H1 (cell line): ENCODE measurements at regions not wholly inside any gene's neighbourhood (a gene's known extent, or its start where the extent isn't known, plus 50 kb on each side); places are given as distances from the start of the nearest gene placed in this dataset.

Experiments
- NANOG ChIP-seq: IDR thresholded peaks from 2 replicates; pipeline ENCODE4 v1.6.1; 2011; ENCODE audit warnings: low read length, low read depth, mild to moderate bottlenecking, inconsistent platforms; ENCODE audit not compliant: insufficient read depth, poor library complexity, severe bottlenecking
- SP2 ChIP-seq: IDR thresholded peaks from 2 replicates; pipeline ENCODE4 v1.6.1; 2012; ENCODE audit warnings: mild to moderate bottlenecking, low read length, inconsistent platforms
- TF ChIP-seq, protein P1 (sequence below): IDR thresholded peaks from 2 replicates; pipeline ENCODE4 v1.6.1; 2011; ENCODE audit warnings: low read length, improper control_type of control experiment

DNA sequence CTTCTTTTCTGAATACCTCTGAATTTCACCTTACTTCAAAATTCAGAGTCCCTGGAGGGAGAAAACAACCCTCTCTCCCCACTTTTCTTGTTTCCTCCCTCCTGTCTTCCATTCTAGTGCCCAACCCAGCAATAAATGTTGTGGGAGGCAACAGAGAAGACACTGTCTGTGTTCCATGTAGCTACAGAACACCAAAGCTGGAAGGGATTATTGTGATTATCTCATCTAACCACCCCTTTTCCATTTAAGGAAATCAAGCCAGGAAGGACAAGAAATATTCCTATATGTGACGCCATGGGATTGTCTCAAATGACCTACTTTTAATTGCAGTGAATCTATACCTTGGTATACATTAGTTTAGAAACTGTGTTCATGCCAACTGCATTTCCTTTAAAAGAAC is 476.6 kb upstream of the TNC start (continued):
- TF ChIP-seq NANOG (no peak), SP2 (no peak)
- TF ChIP-seq, protein P1, sequence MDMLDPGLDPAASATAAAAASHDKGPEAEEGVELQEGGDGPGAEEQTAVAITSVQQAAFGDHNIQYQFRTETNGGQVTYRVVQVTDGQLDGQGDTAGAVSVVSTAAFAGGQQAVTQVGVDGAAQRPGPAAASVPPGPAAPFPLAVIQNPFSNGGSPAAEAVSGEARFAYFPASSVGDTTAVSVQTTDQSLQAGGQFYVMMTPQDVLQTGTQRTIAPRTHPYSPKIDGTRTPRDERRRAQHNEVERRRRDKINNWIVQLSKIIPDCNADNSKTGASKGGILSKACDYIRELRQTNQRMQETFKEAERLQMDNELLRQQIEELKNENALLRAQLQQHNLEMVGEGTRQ, result no peak
